ENCODE measurements at regions not wholly inside any gene's neighbourhood (a gene's known extent, or its start where the extent isn't known, plus 50 kb on each side); places are given as distances from the start of the nearest gene placed in this dataset.

GRCh38 chr18:47745227-47745626, 185.2 kb downstream of the SMAD2 start:
- H4K20me1 ChIP-seq (ENCODE audit: insufficient read depth, low read length) = no peaks in the 10 kb centered on the region
- Mint-ChIP-seq H3K4me3 (ENCODE audit: unreplicated experiment) (no peak overlapping the region), H3K4me1 (ENCODE audit: low read depth, unreplicated experiment) (no peaks in the 10 kb centered on the region), H3K9me3 (ENCODE audit: unreplicated experiment) (no peaks in the 10 kb centered on the region), H3K27me3 (ENCODE audit: low read depth, unreplicated experiment) (peaks cover 35% of the 10 kb centered on the region), H3K36me3 (ENCODE audit: low read depth, unreplicated experiment) (no peaks in the 10 kb centered on the region), H3K27ac (ENCODE audit: unreplicated experiment) (no peak overlapping the region)
- H3K9me3 ChIP-seq (ENCODE audit: insufficient read depth, low read depth, low read length) = no peaks in the 10 kb centered on the region
- H3K36me3 ChIP-seq (ENCODE audit: insufficient read depth, low read length) = no peaks in the 10 kb centered on the region
- H3K4me2 ChIP-seq (ENCODE audit: low read length) = no peak overlapping the region
- no peak overlapping the region for H3K9ac ChIP-seq (ENCODE audit: low read length)
- no peak overlapping the region for H2AFZ ChIP-seq (ENCODE audit: low read depth, low read length)
- no peaks in the 10 kb centered on the region for H3K79me2 ChIP-seq (ENCODE audit: insufficient read depth, low read length)
- H3K27me3 ChIP-seq (ENCODE audit: insufficient read depth, low read length) = peaks cover 7% of the 10 kb centered on the region
- H3K4me3 ChIP-seq (ENCODE audit: insufficient read depth, low read depth, low read length) = no peak overlapping the region
- no peak overlapping the region for H3K27ac ChIP-seq (ENCODE audit: low read depth, low read length)
- DNase-seq (ENCODE audit: low read depth) = no peak
- no peak for TF ChIP-seq EZH2 (IDR thresholded peaks at IDR 0.05; ENCODE audit: insufficient read depth, low read length)
- TF ChIP-seq, protein P1, sequence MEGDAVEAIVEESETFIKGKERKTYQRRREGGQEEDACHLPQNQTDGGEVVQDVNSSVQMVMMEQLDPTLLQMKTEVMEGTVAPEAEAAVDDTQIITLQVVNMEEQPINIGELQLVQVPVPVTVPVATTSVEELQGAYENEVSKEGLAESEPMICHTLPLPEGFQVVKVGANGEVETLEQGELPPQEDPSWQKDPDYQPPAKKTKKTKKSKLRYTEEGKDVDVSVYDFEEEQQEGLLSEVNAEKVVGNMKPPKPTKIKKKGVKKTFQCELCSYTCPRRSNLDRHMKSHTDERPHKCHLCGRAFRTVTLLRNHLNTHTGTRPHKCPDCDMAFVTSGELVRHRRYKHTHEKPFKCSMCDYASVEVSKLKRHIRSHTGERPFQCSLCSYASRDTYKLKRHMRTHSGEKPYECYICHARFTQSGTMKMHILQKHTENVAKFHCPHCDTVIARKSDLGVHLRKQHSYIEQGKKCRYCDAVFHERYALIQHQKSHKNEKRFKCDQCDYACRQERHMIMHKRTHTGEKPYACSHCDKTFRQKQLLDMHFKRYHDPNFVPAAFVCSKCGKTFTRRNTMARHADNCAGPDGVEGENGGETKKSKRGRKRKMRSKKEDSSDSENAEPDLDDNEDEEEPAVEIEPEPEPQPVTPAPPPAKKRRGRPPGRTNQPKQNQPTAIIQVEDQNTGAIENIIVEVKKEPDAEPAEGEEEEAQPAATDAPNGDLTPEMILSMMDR (IDR thresholded peaks at IDR 0.05; ENCODE audit: insufficient read depth, low read depth, low read length) = no peak
- no peaks in the 10 kb centered on the region for H3K4me1 ChIP-seq (ENCODE audit: insufficient read depth, low read length)
- no peak for FAIRE-seq

DNA sequence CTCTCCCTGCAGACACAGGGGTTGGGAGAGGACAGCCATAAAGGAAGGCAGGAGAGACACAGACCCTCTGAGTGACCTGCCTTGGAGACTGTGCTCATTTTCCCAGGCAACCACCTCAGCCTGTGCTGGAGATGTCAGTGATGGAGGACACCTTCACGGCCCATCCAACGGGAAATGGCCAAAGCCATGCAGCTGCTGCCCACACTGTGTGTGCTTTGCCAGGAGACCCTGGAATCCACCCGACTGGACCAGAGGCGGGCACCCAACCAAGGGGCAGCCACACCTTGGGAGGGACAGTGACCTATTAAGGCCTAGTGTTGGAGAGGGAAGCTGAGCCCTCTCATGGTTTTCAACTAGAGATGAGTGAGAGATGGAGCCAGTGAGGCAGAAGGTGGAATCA, 192.5 kb downstream of the SMAD2 start:
- DNase-seq (ENCODE audit: low read depth) (no peak), FAIRE-seq (no peak)
- Mint-ChIP-seq H3K27ac (ENCODE audit: unreplicated experiment) (no peak overlapping the region), H3K4me3 (ENCODE audit: unreplicated experiment) (no peak overlapping the region), H3K9me3 (ENCODE audit: unreplicated experiment) (peaks cover 4% of the 10 kb centered on the region), H3K4me1 (ENCODE audit: low read depth, unreplicated experiment) (no peaks in the 10 kb centered on the region), H3K36me3 (ENCODE audit: low read depth, unreplicated experiment) (no peaks in the 10 kb centered on the region), H3K27me3 (ENCODE audit: low read depth, unreplicated experiment) (peaks cover 33% of the 10 kb centered on the region)
- Histone ChIP-seq H3K27me3 (ENCODE audit: insufficient read depth, low read length) (peaks cover 3% of the 10 kb centered on the region), H3K4me1 (ENCODE audit: insufficient read depth, low read length) (no peaks in the 10 kb centered on the region), H2AFZ (ENCODE audit: low read depth, low read length) (no peak overlapping the region), H4K20me1 (ENCODE audit: insufficient read depth, low read length) (no peaks in the 10 kb centered on the region), H3K79me2 (ENCODE audit: insufficient read depth, low read length) (no peaks in the 10 kb centered on the region), H3K9ac (ENCODE audit: low read length) (no peak overlapping the region), H3K9me3 (ENCODE audit: insufficient read depth, low read depth, low read length) (peaks cover 3% of the 10 kb centered on the region), H3K36me3 (ENCODE audit: insufficient read depth, low read length) (no peaks in the 10 kb centered on the region), H3K4me2 (ENCODE audit: low read length) (no peak overlapping the region), H3K4me3 (ENCODE audit: insufficient read depth, low read depth, low read length) (no peak overlapping the region), H3K27ac (ENCODE audit: low read depth, low read length) (no peak overlapping the region)
- no peak for TF ChIP-seq EZH2 (IDR thresholded peaks at IDR 0.05; ENCODE audit: insufficient read depth, low read length)
- TF ChIP-seq, protein P1 (IDR thresholded peaks at IDR 0.05; ENCODE audit: insufficient read depth, low read depth, low read length) = no peak

GRCh38 chr18:47737198-47737830, 193.1 kb downstream of the SMAD2 start:
- peaks cover 4% of the 10 kb centered on the region for H3K9me3 Mint-ChIP-seq (ENCODE audit: unreplicated experiment)
- Histone ChIP-seq H3K27ac (ENCODE audit: low read depth, low read length) (no peak overlapping the region), H4K20me1 (ENCODE audit: insufficient read depth, low read length) (no peaks in the 10 kb centered on the region), H3K36me3 (ENCODE audit: insufficient read depth, low read length) (no peaks in the 10 kb centered on the region), H3K4me2 (ENCODE audit: low read length) (no peak overlapping the region), H3K9ac (ENCODE audit: low read length) (no peak overlapping the region), H3K27me3 (ENCODE audit: insufficient read depth, low read length) (peaks cover 3% of the 10 kb centered on the region), H3K9me3 (ENCODE audit: insufficient read depth, low read depth, low read length) (peaks cover 3% of the 10 kb centered on the region), H3K4me1 (ENCODE audit: insufficient read depth, low read length) (no peaks in the 10 kb centered on the region), H3K79me2 (ENCODE audit: insufficient read depth, low read length) (no peaks in the 10 kb centered on the region), H2AFZ (ENCODE audit: low read depth, low read length) (no peak overlapping the region), H3K4me3 (ENCODE audit: insufficient read depth, low read depth, low read length) (no peak overlapping the region)
- no peaks in the 10 kb centered on the region for H3K4me1 Mint-ChIP-seq (ENCODE audit: low read depth, unreplicated experiment)
- FAIRE-seq (no peak), DNase-seq (ENCODE audit: low read depth) (no peak)
- TF ChIP-seq, protein P1 (IDR thresholded peaks at IDR 0.05; ENCODE audit: insufficient read depth, low read depth, low read length) = no peak
- no peak for TF ChIP-seq EZH2 (IDR thresholded peaks at IDR 0.05; ENCODE audit: insufficient read depth, low read length)
- H3K27me3 Mint-ChIP-seq (ENCODE audit: low read depth, unreplicated experiment) = peaks cover 31% of the 10 kb centered on the region
- no peaks in the 10 kb centered on the region for H3K36me3 Mint-ChIP-seq (ENCODE audit: low read depth, unreplicated experiment)
- H3K27ac Mint-ChIP-seq (ENCODE audit: unreplicated experiment) = no peak overlapping the region
- H3K4me3 Mint-ChIP-seq (ENCODE audit: unreplicated experiment) = no peak overlapping the region

Data from astrocyte (in vitro differentiated cells and primary cell).